Smooth muscle cell (in vitro differentiated cells): ENCODE measurements at regions not wholly inside any gene's neighbourhood (a gene's known extent, or its start where the extent isn't known, plus 50 kb on each side); places are given as distances from the start of the nearest gene placed in this dataset.

ENCODE experiments used
- DNase-seq: peaks from one replicate; lab custom pipeline; 2025; ENCODE audit not compliant: unreplicated experiment; lab: John Stamatoyannopoulos, UW
- H2AFZ ChIP-seq: fragments of 200-600 bp; sonication (generic); 2 replicates; pipeline ENCODE4 v1.6.0; 2016; ENCODE audit warnings: antibody characterized with exemption, low read depth, mild to moderate bottlenecking
- H3F3A ChIP-seq: fragments of 200-600 bp; sonication (generic); 2 replicates; pipeline ENCODE4 v1.6.0; 2017; ENCODE audit warnings: antibody characterized with exemption, low read depth
- H3K27ac ChIP-seq: fragments of 200-600 bp; sonication (generic); 2 replicates; pipeline ENCODE4 v1.5.1; 2016; ENCODE audit warnings: low read depth, mild to moderate bottlenecking
- H3K27me3 ChIP-seq: fragments of 200-600 bp; sonication (generic); 2 replicates; pipeline ENCODE4 v1.6.1; 2016; ENCODE audit warnings: low read depth, mild to moderate bottlenecking
- H3K36me3 ChIP-seq: fragments of 200-600 bp; sonication (generic); 2 replicates; pipeline ENCODE4 v1.5.1; 2016; ENCODE audit warnings: low read depth
- H3K4me1 ChIP-seq: fragments of 200-600 bp; sonication (generic); 2 replicates; pipeline ENCODE4 v1.5.1; 2016; ENCODE audit warnings: low read depth
- H3K4me2 ChIP-seq: fragments of 200-600 bp; sonication (generic); 2 replicates; pipeline ENCODE4 v1.6.0; 2016; ENCODE audit warnings: mild to moderate bottlenecking
- H3K4me3 ChIP-seq: fragments of 200-600 bp; sonication (generic); 2 replicates; pipeline ENCODE4 v1.5.1; 2016; ENCODE audit warnings: mild to moderate bottlenecking
- H3K79me2 ChIP-seq: fragments of 200-600 bp; sonication (generic); 2 replicates; pipeline ENCODE4 v1.6.0; 2016; ENCODE audit warnings: low read depth, mild to moderate bottlenecking
- H3K9ac ChIP-seq: fragments of 200-600 bp; sonication (generic); 2 replicates; pipeline ENCODE4 v1.6.0; 2016; ENCODE audit warnings: low read depth
- H3K9me3 ChIP-seq: fragments of 200-600 bp; sonication (generic); replicated peaks from 2 replicates; pipeline ENCODE4 v1.5.1; 2016; ENCODE audit warnings: low read depth
- H4K20me1 ChIP-seq: fragments of 200-600 bp; sonication (generic); 2 replicates; pipeline ENCODE4 v1.6.0; 2016; ENCODE audit warnings: low read depth
- CTCF ChIP-seq: fragments of 200-600 bp; sonication (generic); IDR thresholded peaks from 2 replicates; pipeline ENCODE4 v1.5.1; 2017; ENCODE audit warnings: borderline replicate concordance, mild to moderate bottlenecking, antibody characterized with exemption; ENCODE audit not compliant: insufficient read depth, poor library complexity, severe bottlenecking
- WGBS: methylation state at CpG from one replicate; pipeline ENCODE4 v1.1.7; 2016; ENCODE audit warnings: low lambda C conversion rate; 5-methylcytosine and 5-hydroxymethylcytosine counted together

DNA sequence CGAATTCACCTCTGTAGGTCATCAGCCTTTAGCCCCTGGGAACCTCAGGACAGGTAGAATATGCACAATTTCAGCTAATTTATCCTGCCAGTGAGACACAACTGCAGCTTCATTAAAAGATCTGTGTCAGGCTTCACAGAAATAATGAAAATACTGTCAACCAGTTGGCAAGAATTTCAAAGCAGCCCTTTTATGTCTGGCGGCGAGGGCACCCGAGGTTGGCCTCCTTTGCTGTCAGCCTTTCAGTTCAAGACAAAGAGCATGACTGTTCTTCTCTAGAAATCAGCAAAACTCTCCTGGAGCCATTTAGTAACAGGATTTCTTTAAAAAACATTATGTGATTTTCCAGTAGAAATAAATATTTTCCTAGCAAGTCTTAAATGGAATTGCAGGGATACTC is 75.9 kb downstream of the BBS10 start:
- DNase-seq = no peak
- Histone ChIP-seq H3K9me3 (no peaks in the 10 kb centered on the region), H3F3A (no peaks in the 10 kb centered on the region), H3K4me1 (no peaks in the 10 kb centered on the region), H2AFZ (no peak overlapping the region), H3K4me3 (no peak overlapping the region), H3K27me3 (no peaks in the 10 kb centered on the region), H3K9ac (no peak overlapping the region), H4K20me1 (no peaks in the 10 kb centered on the region), H3K79me2 (no peaks in the 10 kb centered on the region), H3K4me2 (no peak overlapping the region), H3K36me3 (no peaks in the 10 kb centered on the region), H3K27ac (no peak overlapping the region)
- WGBS = 91% methylated on average over 4 of the region's 4 CpGs
- TF ChIP-seq CTCF = no peak

- no peaks in the 10 kb centered on the region for H4K20me1 ChIP-seq
- no peak overlapping the region for H2AFZ ChIP-seq
- no peaks in the 10 kb centered on the region for H3K4me1 ChIP-seq
- no peaks in the 10 kb centered on the region for H3K79me2 ChIP-seq
- TF ChIP-seq CTCF = no peak
- no peak overlapping the region for H3K9ac ChIP-seq
- H3K27ac ChIP-seq = no peak overlapping the region
- DNase-seq = no peak
- no peak overlapping the region for H3K4me2 ChIP-seq
- no peaks in the 10 kb centered on the region for H3K36me3 ChIP-seq
- no peaks in the 10 kb centered on the region for H3K9me3 ChIP-seq
- H3K27me3 ChIP-seq = no peaks in the 10 kb centered on the region
- 84% methylated on average over 2 of the region's 2 CpGs for WGBS
- H3K4me3 ChIP-seq = no peak overlapping the region
- peaks cover 2% of the 10 kb centered on the region for H3F3A ChIP-seq
These were observed 77.4 kb downstream of the BBS10 start for GRCh38 chr12:76270657-76271358.

DNA sequence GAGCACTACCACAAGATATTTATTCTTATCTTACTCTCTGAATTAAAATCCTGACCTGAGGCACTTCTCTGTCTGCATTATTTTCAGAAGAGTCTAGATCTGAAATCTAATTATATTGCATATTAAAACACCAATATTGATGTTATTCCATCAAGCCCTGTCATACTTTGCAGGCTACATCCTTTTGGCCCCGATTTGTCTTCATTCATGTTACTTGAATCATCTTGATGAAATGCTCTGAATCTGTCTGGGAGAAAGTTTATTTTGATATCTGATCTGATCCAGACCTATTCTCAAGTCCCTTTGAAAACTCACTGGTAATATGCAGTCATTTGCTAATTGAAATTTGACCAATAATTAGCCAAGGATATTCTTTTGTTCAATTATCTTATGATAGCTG is 79.9 kb downstream of the BBS10 start:
- no peak for TF ChIP-seq CTCF
- H3K4me3 ChIP-seq = no peak overlapping the region
- DNase-seq = no peak
- no peaks in the 10 kb centered on the region for H4K20me1 ChIP-seq
- H3K9ac ChIP-seq = no peak overlapping the region
- no peak overlapping the region for H3K27ac ChIP-seq
- H3F3A ChIP-seq = peaks cover 2% of the 10 kb centered on the region
- H2AFZ ChIP-seq = no peak overlapping the region
- no peaks in the 10 kb centered on the region for H3K79me2 ChIP-seq
- 60% methylated on average over 1 of the region's 1 CpG for WGBS
- no peaks in the 10 kb centered on the region for H3K36me3 ChIP-seq
- H3K4me2 ChIP-seq = no peak overlapping the region
- no peaks in the 10 kb centered on the region for H3K27me3 ChIP-seq
- no peaks in the 10 kb centered on the region for H3K9me3 ChIP-seq
- peaks cover 3% of the 10 kb centered on the region for H3K4me1 ChIP-seq

GRCh38 chr12:76266797-76267196 is 81.4 kb downstream of the BBS10 start:
- Histone ChIP-seq H3K36me3 (no peaks in the 10 kb centered on the region), H3K79me2 (no peaks in the 10 kb centered on the region), H3F3A (peaks cover 2% of the 10 kb centered on the region), H3K4me3 (no peak overlapping the region), H2AFZ (no peak overlapping the region), H3K27me3 (no peaks in the 10 kb centered on the region), H3K27ac (peak overlapping the region; percentile 42), H3K9me3 (no peaks in the 10 kb centered on the region), H4K20me1 (no peaks in the 10 kb centered on the region), H3K9ac (no peak overlapping the region), H3K4me2 (peak overlapping the region; percentile 21), H3K4me1 (peaks cover 3% of the 10 kb centered on the region)
- WGBS = 7% methylated on average over 2 of the region's 2 CpGs
- no peak for TF ChIP-seq CTCF
- no peak for DNase-seq
